ENCODE measurements at regions not wholly inside any gene's neighbourhood (a gene's known extent, or its start where the extent isn't known, plus 50 kb on each side); places are given as distances from the start of the nearest gene placed in this dataset.

DNA sequence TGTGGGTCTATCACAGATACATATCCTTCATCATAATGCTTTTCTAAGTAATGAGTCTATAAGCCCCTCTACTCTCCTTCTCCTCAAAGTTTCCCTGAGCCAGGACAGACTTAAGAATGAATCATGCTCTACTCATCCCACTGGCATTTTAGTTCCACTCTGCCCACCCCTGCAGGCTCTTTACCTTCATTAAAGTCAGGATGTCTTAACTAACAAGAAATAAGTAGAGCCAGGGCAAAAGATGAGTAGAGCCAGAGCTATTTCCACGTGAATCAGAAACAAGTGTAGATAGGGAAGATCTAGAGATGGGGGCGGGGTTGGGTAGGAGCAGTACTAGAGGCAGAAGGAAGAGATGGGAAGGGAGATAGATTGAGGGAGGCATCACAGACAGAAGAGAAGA, 790.5 kb downstream of the RNF144A start:
- DNase-seq (ENCODE audit: low spot score): no peak

- no peak for DNase-seq (ENCODE audit: low spot score)
Observed at GRCh38 chr2:7709907-7710306, 792.7 kb downstream of the RNF144A start.

- DNase-seq (ENCODE audit: low spot score): no peak
Observed at GRCh38 chr2:7711167-7711566, 794.0 kb downstream of the RNF144A start.

- DNase-seq (ENCODE audit: low spot score): no peak
Observed at GRCh38 chr2:7719876-7720275, 802.7 kb downstream of the RNF144A start.

DNA sequence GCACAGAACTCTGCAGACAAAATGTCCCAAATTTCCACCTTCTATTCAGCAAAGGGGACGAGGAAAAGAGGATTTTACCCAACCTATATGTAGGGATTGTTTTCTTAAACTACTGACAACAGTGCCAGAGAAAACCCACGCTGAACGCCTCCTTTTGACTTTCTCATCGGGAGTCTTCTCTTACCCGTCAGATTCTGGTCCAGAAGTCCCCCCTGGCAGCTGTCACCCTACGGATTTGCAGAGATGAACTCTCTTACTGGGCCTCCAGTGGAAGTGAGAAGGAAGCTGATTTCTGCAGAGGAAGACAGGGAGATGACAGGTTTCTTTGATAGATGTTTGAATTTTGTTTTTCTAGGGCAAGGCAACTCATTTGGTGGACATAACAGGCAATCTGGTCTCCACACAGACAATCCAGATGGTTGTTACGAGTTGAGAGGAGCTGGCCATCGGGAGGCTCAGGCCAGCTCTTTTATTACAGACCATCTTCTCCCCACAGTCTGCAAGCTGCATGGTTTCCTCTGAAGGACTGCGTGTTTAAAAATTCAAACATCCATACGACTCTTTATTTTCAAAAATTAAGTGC, 804.3 kb downstream of the RNF144A start:
- DNase-seq (ENCODE audit: low spot score): no peak

- no peak for DNase-seq (ENCODE audit: low spot score)
Observed at GRCh38 chr2:7722212-7722910, 805.1 kb downstream of the RNF144A start.

- no peak for DNase-seq (ENCODE audit: low spot score)
Observed at GRCh38 chr2:7724336-7724735, 807.1 kb downstream of the RNF144A start.

DNA sequence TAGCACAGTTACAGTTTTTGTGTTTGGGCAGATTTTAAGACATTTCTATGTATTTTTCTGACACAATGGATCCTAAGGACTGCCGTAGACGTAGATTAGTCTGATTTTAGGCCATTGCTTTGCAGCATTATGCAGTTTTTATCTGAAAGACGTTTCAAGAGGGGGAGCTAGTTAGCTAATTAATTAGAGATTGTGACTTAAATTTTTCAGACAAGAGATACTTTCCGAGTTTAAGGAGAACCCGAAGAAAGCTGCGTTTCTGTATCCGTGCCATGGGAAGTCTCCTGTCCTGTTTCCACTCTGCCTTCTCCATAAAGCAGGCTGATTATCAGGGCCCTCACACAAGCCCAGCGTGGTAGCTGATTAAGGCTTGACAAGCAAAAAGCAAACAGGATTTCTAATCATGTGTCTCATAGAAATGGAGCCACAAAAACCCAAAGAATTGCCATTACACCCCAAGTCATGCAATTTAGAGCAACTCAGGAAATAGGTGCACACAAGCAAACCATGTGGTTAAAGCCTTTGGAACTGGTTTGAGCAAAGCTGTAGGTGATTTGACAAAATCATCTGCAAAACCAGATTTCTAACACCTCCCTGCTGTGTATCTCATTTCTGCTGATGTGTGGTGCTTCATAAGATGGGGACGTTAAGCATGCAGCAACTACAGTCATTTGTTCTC, 808.1 kb downstream of the RNF144A start:
- DNase-seq (ENCODE audit: low spot score): peak; percentile 23

- DNase-seq (ENCODE audit: low spot score): no peak
Observed at GRCh38 chr2:7725850-7726242, 808.6 kb downstream of the RNF144A start.

DNA sequence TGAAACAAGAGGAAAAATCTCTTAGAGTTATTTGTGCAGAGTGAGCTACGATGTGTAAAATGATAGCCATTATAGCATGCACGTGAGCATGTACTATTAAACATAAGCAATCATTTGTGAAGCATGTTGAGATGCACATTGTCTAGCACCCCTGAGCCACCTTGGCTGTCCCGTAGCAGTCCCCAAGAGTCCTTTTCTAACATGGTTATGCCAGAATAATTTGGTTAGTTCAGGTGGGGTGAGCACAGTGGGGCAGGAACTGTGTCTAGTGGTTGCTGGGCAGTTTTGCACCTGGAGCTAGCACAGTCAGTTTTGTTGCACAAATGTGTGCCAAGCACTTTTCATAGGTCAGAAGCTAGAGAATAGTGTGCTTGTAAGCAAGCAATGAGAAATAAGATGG, 809.8 kb downstream of the RNF144A start:
- no peak for DNase-seq (ENCODE audit: low spot score)

DNA sequence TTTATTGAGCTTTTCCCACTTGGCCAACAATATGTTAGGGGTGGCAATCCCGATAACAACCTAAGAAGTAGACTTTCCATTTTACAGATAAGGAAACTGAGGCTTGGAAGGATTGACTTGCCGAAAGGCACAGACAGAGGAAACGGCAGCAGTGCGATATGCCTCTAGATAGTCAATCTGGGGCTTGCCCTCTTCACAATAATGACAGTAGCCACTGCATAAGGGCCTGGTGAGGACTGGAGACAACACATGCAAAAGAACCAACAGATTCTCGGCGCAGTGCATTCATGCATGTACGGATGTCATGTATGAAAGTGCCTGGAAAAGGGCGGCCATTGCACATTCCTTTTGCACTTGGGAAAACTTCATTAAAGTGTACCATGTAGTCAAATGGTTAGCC, 811.2 kb downstream of the RNF144A start:
- DNase-seq (ENCODE audit: low spot score): no peak

DNA sequence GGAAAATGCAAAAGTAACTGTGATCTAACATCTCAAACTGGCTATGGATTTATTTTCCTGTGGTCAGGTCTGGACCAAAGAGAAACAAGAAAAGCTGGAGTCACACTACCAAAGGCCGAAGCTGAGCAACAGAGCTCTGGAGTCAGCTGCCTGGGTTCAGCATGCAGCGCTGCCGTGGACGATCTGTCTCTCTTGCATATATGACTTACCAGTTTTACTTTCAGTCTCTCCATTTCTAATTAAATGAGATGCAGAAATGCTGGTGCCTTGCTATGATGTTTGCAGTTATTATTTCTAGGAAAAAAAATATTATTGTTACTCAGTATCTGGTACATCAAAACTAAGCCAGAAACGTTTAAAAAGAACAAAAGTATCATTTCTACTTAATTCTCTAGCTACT, 813.2 kb downstream of the RNF144A start:
- DNase-seq (ENCODE audit: low spot score): no peak

GRCh38 chr2:7730990-7731389, 813.8 kb downstream of the RNF144A start:
- no peak for DNase-seq (ENCODE audit: low spot score)

- no peak for DNase-seq (ENCODE audit: low spot score)
Observed at GRCh38 chr2:7732497-7732896, 815.3 kb downstream of the RNF144A start.

GRCh38 chr2:7736646-7737305, 819.6 kb downstream of the RNF144A start:
- DNase-seq (ENCODE audit: low spot score): no peak

- no peak for DNase-seq (ENCODE audit: low spot score)
Observed at GRCh38 chr2:7738596-7738995, 821.4 kb downstream of the RNF144A start.

DNA sequence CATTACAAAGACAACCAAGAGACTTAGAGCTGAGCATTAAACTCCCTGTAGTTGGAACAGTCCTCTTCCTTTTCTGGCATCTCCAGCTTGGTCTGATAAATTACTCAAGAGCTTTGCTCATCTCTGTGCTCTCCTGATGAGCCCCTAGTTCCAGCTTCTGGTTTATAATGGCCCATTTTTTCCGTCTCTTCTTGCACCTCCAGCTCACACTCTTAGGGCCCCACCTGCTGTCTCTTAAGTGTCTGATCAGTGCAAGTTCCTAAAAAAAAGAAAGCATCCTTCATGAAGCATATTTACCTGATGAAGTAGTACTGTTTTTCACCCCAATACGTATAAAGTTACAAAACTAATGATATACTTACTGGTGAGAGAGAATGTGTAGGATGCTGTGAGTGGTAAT, 822.9 kb downstream of the RNF144A start:
- DNase-seq (ENCODE audit: low spot score): no peak

DNA sequence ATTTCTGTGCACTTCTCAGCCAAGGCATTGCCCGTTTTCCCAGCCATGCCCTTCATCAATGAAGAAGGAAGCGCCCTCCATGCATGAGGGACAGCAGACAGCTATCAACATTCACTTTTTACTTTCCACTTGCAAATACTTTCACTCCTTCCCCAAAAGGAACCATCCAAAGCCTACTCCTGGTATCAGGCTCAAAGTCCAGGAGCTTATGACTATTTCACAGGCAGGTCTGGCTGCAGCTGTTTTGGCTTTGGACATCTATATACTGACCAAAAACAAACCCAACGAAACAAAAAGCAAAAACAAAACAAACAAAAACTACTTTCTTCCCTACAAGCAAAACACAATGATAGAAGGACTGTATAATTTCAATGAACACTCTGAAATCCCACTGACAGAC, 825.1 kb downstream of the RNF144A start:
- no peak for DNase-seq (ENCODE audit: low spot score)

GRCh38 chr2:7744827-7745226, 827.6 kb downstream of the RNF144A start:
- no peak for DNase-seq (ENCODE audit: low spot score)

DNA sequence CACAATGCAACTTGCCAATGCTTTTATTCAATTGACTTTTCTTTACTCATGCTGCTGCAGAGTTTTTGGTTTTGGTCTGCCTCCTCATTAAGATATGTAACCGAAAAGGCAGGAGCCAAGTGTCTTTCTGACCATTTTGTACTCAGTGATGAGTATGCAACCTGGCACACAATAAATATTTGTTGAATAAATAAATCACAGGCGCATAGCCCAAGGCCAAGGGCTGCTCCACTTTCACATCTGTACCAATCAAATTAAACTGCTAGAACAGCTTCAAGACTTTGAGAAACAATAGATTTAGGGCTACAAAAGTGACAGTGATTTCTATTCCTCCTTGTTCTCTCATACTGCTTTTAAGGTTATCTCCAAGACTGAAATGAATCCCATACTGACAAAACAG, 828.2 kb downstream of the RNF144A start:
- no peak for DNase-seq (ENCODE audit: low spot score)

DNA sequence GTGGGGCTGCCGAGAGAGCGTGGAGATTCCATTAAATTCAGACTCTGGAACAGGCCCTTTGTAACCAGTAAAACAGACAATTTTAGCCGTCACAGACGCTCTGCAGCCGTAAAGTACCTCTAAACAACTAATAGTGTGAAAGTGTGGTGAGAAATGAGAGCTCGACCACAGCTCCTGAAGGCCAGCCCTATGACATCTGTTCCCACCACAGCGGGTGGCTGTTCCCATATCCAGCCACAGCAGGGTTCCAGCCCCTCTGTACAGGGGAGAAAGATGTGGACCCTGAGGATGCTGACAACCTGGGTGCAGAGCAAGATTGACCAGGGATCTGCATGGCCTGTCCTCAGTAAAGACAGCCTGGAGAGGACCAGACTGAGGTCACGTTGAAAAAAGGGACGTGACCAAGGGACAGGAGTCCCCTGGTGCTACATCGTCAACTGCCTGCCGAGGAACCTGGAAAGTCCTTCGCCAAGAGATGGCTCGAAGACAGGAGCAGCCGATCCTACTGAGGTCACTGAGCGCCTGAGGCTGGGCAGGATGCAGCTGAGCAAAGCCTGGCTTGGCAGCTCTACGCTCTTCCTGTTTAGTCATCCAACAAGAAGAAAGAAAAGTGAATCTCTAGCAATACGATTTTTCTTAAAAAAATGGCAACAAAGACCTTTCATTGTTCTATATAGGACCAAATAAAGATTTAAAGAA, 831.7 kb downstream of the RNF144A start:
- no peak for DNase-seq (ENCODE audit: low spot score)
